ENCODE measurements at regions not wholly inside any gene's neighbourhood (a gene's known extent, or its start where the extent isn't known, plus 50 kb on each side); places are given as distances from the start of the nearest gene placed in this dataset.

- TF ChIP-seq, protein P1, sequence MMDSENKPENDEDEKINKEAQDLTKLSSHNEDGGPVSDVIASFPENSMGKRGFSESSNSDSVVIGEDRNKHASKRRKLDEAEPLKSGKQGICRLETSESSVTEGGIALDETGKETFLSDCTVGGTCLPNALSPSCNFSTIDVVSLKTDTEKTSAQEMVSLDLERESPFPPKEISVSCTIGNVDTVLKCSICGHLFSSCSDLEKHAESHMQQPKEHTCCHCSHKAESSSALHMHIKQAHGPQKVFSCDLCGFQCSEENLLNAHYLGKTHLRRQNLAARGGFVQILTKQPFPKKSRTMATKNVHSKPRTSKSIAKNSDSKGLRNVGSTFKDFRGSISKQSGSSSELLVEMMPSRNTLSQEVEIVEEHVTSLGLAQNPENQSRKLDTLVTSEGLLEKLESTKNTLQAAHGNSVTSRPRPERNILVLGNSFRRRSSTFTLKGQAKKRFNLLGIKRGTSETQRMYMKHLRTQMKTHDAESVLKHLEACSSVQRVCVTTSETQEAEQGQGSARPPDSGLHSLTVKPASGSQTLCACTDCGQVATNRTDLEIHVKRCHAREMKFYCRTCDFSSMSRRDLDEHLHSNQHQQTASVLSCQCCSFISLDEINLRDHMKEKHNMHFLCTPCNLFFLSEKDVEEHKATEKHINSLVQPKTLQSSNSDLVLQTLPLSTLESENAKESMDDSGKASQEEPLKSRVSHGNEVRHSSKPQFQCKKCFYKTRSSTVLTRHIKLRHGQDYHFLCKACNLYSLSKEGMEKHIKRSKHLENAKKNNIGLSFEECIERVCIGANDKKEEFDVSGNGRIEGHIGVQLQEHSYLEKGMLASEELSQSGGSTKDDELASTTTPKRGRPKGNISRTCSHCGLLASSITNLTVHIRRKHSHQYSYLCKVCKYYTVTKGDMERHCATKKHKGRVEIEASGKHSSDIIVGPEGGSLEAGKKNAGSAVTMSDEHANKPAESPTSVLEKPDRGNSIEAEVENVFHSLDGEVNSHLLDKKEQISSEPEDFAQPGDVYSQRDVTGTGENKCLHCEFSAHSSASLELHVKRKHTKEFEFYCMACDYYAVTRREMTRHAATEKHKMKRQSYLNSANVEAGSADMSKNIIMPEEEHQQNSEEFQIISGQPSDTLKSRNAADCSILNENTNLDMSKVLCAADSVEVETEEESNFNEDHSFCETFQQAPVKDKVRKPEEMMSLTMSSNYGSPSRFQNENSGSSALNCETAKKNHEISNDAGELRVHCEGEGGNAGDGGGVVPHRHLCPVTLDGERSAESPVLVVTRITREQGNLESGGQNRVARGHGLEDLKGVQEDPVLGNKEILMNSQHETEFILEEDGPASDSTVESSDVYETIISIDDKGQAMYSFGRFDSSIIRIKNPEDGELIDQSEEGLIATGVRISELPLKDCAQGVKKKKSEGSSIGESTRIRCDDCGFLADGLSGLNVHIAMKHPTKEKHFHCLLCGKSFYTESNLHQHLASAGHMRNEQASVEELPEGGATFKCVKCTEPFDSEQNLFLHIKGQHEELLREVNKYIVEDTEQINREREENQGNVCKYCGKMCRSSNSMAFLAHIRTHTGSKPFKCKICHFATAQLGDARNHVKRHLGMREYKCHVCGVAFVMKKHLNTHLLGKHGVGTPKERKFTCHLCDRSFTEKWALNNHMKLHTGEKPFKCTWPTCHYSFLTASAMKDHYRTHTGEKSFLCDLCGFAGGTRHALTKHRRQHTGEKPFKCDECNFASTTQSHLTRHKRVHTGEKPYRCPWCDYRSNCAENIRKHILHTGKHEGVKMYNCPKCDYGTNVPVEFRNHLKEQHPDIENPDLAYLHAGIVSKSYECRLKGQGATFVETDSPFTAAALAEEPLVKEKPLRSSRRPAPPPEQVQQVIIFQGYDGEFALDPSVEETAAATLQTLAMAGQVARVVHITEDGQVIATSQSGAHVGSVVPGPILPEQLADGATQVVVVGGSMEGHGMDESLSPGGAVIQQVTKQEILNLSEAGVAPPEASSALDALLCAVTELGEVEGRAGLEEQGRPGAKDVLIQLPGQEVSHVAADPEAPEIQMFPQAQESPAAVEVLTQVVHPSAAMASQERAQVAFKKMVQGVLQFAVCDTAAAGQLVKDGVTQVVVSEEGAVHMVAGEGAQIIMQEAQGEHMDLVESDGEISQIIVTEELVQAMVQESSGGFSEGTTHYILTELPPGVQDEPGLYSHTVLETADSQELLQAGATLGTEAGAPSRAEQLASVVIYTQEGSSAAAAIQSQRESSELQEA (CRISPR knock-in tag; IDR thresholded peaks at IDR 0.05; ENCODE audit: not compliant biosample characterization) = no peak
- no peak for TF ChIP-seq ZNF75D (CRISPR knock-in tag; IDR thresholded peaks at IDR 0.05; ENCODE audit: borderline replicate concordance)
- no peak for TF ChIP-seq PHF21A (CRISPR knock-in tag; IDR thresholded peaks at IDR 0.05)
These were observed 844.3 kb upstream of the TENM4 start (continued) for GRCh38 chr11:80284946-80285785.

DNA sequence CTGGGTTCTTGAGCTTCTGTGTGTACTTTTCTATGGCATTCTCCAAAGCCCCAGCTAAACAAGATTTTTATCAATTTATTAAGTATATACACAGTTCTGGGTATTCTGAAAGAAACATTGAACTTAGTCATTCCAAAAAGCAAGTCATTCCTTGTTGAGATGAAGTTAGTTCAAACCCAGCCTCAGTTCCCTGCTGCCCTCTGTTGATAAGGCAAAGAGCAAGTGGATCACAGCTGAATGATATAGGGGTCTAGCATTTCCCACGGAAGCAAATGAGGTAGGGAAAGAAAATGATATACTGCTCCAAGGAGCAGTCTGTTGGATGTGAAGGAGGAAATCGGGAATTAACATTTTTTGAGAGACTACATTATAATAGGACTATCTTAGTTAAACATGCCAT is 841.8 kb upstream of the TENM4 start:
- POLR2A ChIA-PET = no interaction called here
- no peaks in the 10 kb centered on the region for H3K36me3 ChIP-seq (replicated peaks in 1 of 2; ENCODE audit: control insufficient read depth in 1 of 2, insufficient read depth in 2 of 2, low read length in 2 of 2)
- no peak overlapping the region for H3K4me2 ChIP-seq (ENCODE audit: low read depth, low read length)
- H3K4me1 ChIP-seq (ENCODE audit: insufficient read depth, low read length) = no peaks in the 10 kb centered on the region
- CTCF ChIA-PET (ENCODE audit: low intra/inter-chr PET ratio, low total read pairs) = no interaction called here
- no peaks in the 10 kb centered on the region for H4K20me1 ChIP-seq (ENCODE audit: insufficient read depth, low read length)
- BruUV-seq (replicated peaks) = no TSS peak
- no peaks in the 10 kb centered on the region for H3K79me2 ChIP-seq (ENCODE audit: insufficient read depth, low read length)
- no peak for DNase-seq (ENCODE audit: low spot score)
- no peak for ATAC-seq
- no peak for FAIRE-seq
- intact Hi-C loops (cut with micrococcal nuclease; ENCODE audit: unreplicated experiment) = no loop called here
- peaks cover 6% of the 10 kb centered on the region; the same call in 1 of the 2 replicates for H3K9me3 ChIP-seq (ENCODE audit: low read length)
- WGBS (ENCODE audit: low lambda C conversion rate) = 2% methylated on average over 2 of the region's 2 CpGs
- H3K4me3 ChIP-seq (replicated peaks in 1 of 3; ENCODE audit: insufficient read depth in 1 of 3, low read depth in 2 of 3, low read length in 3 of 3) = no peak overlapping the region
- no peak overlapping the region for H3K9ac ChIP-seq (ENCODE audit: insufficient read depth, low read depth, low read length)
- TF ChIP-seq ZNF580 (CRISPR knock-in tag; IDR thresholded peaks at IDR 0.05; ENCODE audit: borderline replicate concordance, low read depth) (no peak), ETV6 (CRISPR knock-in tag; conservative IDR thresholded peaks at IDR 0.05) (no peak)
- H3K27ac ChIP-seq (ENCODE audit: extremely low read length, insufficient read depth, low read length) = no peak overlapping the region
- H3K27me3 ChIP-seq (ENCODE audit: control insufficient read depth in 1 of 2, insufficient read depth in 2 of 2, low read length in 2 of 2) = no peaks in the 10 kb centered on the region
- no peak overlapping the region for H2AFZ ChIP-seq (ENCODE audit: low read length)
- in situ Hi-C loops (cut with HindIII; ENCODE audit: extremely low pct_ligation_motif_present, low pct_unique_long_range_greater_than_20kb) = no loop called here
